ENCODE measurements at regions not wholly inside any gene's neighbourhood (a gene's known extent, or its start where the extent isn't known, plus 50 kb on each side); places are given as distances from the start of the nearest gene placed in this dataset.

- H3K4me3 ChIP-seq (ENCODE audit: low read depth, low read length): no peak overlapping the region
- DNase-seq (ENCODE audit: low read depth): no peak
- TF ChIP-seq CTCF (IDR thresholded peaks at IDR 0.05; ENCODE audit: low read depth, low read length, missing control alignments): no peak
These were observed 62.5 kb upstream of the GNAZ start for GRCh38 chr22:23007823-23008222.

GRCh38 chr22:23008896-23009295 lies 61.4 kb upstream of the GNAZ start:
- no peak for DNase-seq (ENCODE audit: low read depth)
- TF ChIP-seq CTCF (IDR thresholded peaks at IDR 0.05; ENCODE audit: low read depth, low read length, missing control alignments): no peak
- no peak overlapping the region for H3K4me3 ChIP-seq (ENCODE audit: low read depth, low read length)
